ENCODE measurements at regions not wholly inside any gene's neighbourhood (a gene's known extent, or its start where the extent isn't known, plus 50 kb on each side); places are given as distances from the start of the nearest gene placed in this dataset.

DNA sequence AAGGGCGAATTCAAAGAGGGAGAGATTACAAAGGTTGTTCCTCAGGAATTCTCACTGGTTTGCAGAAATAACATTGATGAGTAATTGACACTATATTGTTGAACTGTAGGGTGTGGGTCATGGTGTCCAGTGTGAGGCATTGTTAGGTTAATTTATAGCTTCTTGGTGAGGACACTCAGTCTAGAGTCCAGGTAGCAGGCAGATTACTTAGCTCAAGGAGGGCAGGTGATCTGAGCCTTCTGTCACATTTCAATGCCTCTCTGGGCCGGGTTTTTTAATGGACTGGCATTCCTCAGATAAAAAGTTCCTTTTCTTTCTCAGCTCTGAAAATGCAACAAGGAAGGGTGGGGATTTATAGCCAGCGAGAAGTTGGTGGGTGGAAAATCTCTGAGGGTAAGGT, 194.2 kb upstream of the PROK2 start:
- no peaks in the 10 kb centered on the region for H3K36me3 ChIP-seq (ENCODE audit: low read depth)
- no peak overlapping the region for H3K27ac ChIP-seq (ENCODE audit: poor library complexity, severe bottlenecking)
- no peaks in the 10 kb centered on the region for H3K9me3 ChIP-seq (ENCODE audit: severe bottlenecking)
- H3K4me3 ChIP-seq (ENCODE audit: severe bottlenecking): no peak overlapping the region
- TF ChIP-seq, protein P1, sequence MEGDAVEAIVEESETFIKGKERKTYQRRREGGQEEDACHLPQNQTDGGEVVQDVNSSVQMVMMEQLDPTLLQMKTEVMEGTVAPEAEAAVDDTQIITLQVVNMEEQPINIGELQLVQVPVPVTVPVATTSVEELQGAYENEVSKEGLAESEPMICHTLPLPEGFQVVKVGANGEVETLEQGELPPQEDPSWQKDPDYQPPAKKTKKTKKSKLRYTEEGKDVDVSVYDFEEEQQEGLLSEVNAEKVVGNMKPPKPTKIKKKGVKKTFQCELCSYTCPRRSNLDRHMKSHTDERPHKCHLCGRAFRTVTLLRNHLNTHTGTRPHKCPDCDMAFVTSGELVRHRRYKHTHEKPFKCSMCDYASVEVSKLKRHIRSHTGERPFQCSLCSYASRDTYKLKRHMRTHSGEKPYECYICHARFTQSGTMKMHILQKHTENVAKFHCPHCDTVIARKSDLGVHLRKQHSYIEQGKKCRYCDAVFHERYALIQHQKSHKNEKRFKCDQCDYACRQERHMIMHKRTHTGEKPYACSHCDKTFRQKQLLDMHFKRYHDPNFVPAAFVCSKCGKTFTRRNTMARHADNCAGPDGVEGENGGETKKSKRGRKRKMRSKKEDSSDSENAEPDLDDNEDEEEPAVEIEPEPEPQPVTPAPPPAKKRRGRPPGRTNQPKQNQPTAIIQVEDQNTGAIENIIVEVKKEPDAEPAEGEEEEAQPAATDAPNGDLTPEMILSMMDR (IDR thresholded peaks at IDR 0.05; ENCODE audit: poor library complexity, severe bottlenecking): no peak
- peak; percentile 76 for ATAC-seq (ENCODE audit: low read depth)
- no peak for DNase-seq (ENCODE audit: low spot score)
- H3K27me3 ChIP-seq (ENCODE audit: insufficient read depth, poor library complexity, severe bottlenecking): no peaks in the 10 kb centered on the region
- H3K4me1 ChIP-seq (ENCODE audit: insufficient read depth, poor library complexity, severe bottlenecking): peaks cover 24% of the 10 kb centered on the region

DNA sequence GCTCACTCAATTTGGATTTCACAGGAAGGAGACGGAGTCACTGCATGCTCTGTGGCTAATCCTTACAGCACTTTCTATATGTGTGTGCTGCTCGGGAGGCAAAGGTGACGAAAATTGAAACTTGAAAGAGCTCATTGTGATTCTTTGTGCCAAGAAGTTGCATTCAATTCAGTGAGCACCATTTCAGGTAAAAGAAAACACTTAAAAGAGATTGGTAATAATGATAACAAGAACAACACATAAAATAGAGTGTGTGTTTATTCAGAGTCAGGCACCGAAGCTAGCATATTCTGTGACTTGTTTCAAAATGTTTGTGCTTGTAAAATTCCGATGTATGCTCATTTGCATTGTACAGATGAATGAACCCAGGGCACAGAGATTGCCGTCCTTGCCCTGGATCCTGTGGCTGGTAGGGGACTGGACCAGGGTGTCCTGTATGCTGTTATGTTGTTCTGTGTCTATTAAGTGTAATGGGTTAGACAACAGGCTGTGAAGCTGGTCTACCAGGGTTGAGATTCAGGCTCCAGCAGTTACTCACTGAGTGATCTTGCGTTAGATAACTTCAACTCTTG, 193.3 kb upstream of the PROK2 start:
- TF ChIP-seq, protein P1 (IDR thresholded peaks at IDR 0.05; ENCODE audit: poor library complexity, severe bottlenecking): no peak
- ATAC-seq (ENCODE audit: low read depth) (no peak), DNase-seq (ENCODE audit: low spot score) (no peak)
- Histone ChIP-seq H3K36me3 (ENCODE audit: low read depth) (no peaks in the 10 kb centered on the region), H3K4me1 (ENCODE audit: insufficient read depth, poor library complexity, severe bottlenecking) (peaks cover 20% of the 10 kb centered on the region), H3K27ac (ENCODE audit: poor library complexity, severe bottlenecking) (no peak overlapping the region), H3K27me3 (ENCODE audit: insufficient read depth, poor library complexity, severe bottlenecking) (no peaks in the 10 kb centered on the region), H3K9me3 (ENCODE audit: severe bottlenecking) (no peaks in the 10 kb centered on the region), H3K4me3 (ENCODE audit: severe bottlenecking) (no peak overlapping the region)

DNA sequence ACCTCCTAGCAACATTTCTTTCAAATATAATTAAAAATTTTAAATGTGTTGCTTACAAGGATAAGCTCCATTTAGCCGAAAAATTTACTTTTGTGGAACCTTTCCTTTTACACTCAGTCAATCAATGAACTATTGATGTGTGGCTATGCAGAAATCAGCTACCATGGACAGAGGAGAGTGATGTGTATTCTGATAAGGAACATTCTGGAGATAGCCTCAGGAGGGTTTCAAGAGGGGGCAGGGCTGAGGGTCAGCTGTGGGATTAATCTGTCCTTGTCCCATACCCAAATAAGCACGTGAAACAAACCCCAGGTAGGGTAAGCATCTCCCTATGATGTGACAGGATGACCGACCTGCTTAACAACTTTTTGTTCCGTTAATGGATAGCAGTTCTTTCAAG, 192.6 kb upstream of the PROK2 start:
- DNase-seq (ENCODE audit: low spot score) (no peak), ATAC-seq (ENCODE audit: low read depth) (no peak)
- H3K4me3 ChIP-seq (ENCODE audit: severe bottlenecking): no peak overlapping the region
- no peaks in the 10 kb centered on the region for H3K9me3 ChIP-seq (ENCODE audit: severe bottlenecking)
- TF ChIP-seq, protein P1 (IDR thresholded peaks at IDR 0.05; ENCODE audit: poor library complexity, severe bottlenecking): no peak
- no peak overlapping the region for H3K27ac ChIP-seq (ENCODE audit: poor library complexity, severe bottlenecking)
- peaks cover 14% of the 10 kb centered on the region for H3K4me1 ChIP-seq (ENCODE audit: insufficient read depth, poor library complexity, severe bottlenecking)
- H3K36me3 ChIP-seq (ENCODE audit: low read depth): no peaks in the 10 kb centered on the region
- H3K27me3 ChIP-seq (ENCODE audit: insufficient read depth, poor library complexity, severe bottlenecking): no peaks in the 10 kb centered on the region

DNA sequence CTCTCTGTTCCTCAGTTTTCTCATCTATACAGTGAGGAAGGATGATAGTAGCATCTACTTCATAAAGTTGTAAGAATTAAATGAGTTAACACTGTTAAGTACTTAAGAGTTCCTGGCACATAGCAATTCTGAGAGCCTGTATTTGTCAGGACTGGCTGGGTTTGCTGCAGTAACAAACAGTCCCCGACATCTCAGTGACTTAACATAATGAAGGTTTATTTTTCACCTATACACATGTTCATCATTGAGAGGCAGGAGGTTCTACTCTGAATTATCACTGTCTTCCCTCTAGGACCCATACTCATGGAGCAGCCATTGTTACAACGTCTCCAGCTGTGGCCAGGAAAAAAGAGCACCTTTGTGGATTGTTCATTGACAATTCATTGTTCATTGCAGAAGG, 190.6 kb upstream of the PROK2 start:
- TF ChIP-seq, protein P1 (IDR thresholded peaks at IDR 0.05; ENCODE audit: poor library complexity, severe bottlenecking): no peak
- no peak overlapping the region for H3K27ac ChIP-seq (ENCODE audit: poor library complexity, severe bottlenecking)
- no peaks in the 10 kb centered on the region for H3K36me3 ChIP-seq (ENCODE audit: low read depth)
- peaks cover 9% of the 10 kb centered on the region for H3K4me1 ChIP-seq (ENCODE audit: insufficient read depth, poor library complexity, severe bottlenecking)
- H3K9me3 ChIP-seq (ENCODE audit: severe bottlenecking): no peaks in the 10 kb centered on the region
- H3K27me3 ChIP-seq (ENCODE audit: insufficient read depth, poor library complexity, severe bottlenecking): no peaks in the 10 kb centered on the region
- no peak overlapping the region for H3K4me3 ChIP-seq (ENCODE audit: severe bottlenecking)
- DNase-seq (ENCODE audit: low spot score) (no peak), ATAC-seq (ENCODE audit: low read depth) (no peak)

DNA sequence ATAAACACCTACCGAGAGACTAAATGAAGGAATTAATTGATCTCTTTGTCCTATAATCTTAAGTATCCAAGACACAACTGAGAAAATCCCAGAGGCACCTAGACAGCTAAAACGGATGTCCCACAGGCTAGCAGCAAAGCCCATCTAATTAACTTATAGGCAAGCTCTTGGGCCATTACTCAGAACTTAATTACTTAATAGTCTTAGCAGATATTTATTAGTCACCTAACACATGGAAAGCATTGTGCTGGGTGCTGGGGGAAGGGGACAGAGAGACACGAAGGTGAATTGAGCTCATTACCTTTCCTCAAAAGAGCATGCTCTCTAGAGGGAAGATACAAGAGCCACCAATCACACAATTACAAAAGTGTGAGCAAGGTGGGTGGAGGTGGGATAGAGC, 189.8 kb upstream of the PROK2 start:
- TF ChIP-seq, protein P1 (IDR thresholded peaks at IDR 0.05; ENCODE audit: poor library complexity, severe bottlenecking): no peak
- Histone ChIP-seq H3K4me1 (ENCODE audit: insufficient read depth, poor library complexity, severe bottlenecking) (peaks cover 9% of the 10 kb centered on the region), H3K36me3 (ENCODE audit: low read depth) (no peaks in the 10 kb centered on the region), H3K4me3 (ENCODE audit: severe bottlenecking) (no peak overlapping the region), H3K27ac (ENCODE audit: poor library complexity, severe bottlenecking) (no peak overlapping the region), H3K9me3 (ENCODE audit: severe bottlenecking) (no peaks in the 10 kb centered on the region), H3K27me3 (ENCODE audit: insufficient read depth, poor library complexity, severe bottlenecking) (no peaks in the 10 kb centered on the region)
- DNase-seq (ENCODE audit: low spot score): no peak
- ATAC-seq (ENCODE audit: low read depth): no peak
